Thyroid gland (tissue), 4 donors: ENCODE measurements at regions not wholly inside any gene's neighbourhood (a gene's known extent, or its start where the extent isn't known, plus 50 kb on each side); places are given as distances from the start of the nearest gene placed in this dataset.

Experiments used
- CTCF ChIP-seq, 6 experiments: fragments of 200-600 bp in 3 of 6; fragments of 450-650 bp in 3 of 6; sonication (generic) in 3 of 6; IDR thresholded peaks; one replicate each; pipeline ENCODE4 v1.5.1; 2016 to 2019; ENCODE audit warnings: antibody characterized with exemption in 6 of 6, mild to moderate bottlenecking in 2 of 6, inconsistent platforms in 1 of 6, moderate library complexity in 1 of 6
- POLR2A ChIP-seq, 2 donors: fragments of 450-650 bp; IDR thresholded peaks; one replicate each; pipeline ENCODE4 v1.6.1; 2017; ENCODE audit warnings: antibody characterized with exemption in 2 of 2, mild to moderate bottlenecking in 2 of 2, moderate library complexity in 1 of 2

DNA sequence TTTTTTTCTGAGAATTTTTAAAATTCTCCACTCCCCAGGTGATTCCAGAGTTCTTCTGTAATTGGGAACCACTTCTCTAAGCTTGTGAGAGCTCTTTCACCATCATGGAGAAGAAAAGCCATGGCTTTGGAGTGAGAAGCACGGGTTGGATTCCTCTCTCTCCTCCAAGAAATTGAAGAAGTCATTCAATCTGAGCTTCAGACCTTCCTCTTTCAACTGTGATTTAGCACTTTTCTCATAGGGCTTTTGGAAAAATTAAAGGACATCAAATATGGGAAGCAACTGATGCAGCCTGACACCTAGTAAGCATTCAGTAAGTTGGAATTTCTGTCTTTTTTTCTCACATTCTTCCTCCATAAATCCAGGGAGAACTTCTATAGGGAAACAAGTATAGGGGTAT is 580.4 kb upstream of the KLF4 start:
- no peak for TF ChIP-seq CTCF (IDR thresholded peaks at IDR 0.05)
- TF ChIP-seq POLR2A (IDR thresholded peaks at IDR 0.05) = no peak
